K562 (cell line): ENCODE measurements at regions not wholly inside any gene's neighbourhood (a gene's known extent, or its start where the extent isn't known, plus 50 kb on each side); places are given as distances from the start of the nearest gene placed in this dataset.
A peak's percentile ranks its signal among the peaks of the same experiment; 100 is the strongest.

Experiments used
- ATAC-seq: fragments of 200-7000 bp; cut with Tn5 transposase; 3 replicates; pipeline ENCODE4 v1.9.1; 2020; ENCODE audit warnings: moderate library complexity
- BruUV-seq: library from RNA; stranded (reverse); fragments of 400-500 nt; replicated peaks from 2 replicates; lab custom pipeline; 2021; lab: Mats Ljungman, UMichigan
- CTCF ChIA-PET: fragments of 300-600 bp; formaldehyde crosslinking; extraction: SDS; loops from one replicate; lab custom pipeline; 2021; ENCODE audit warnings: low intra/inter-chr PET ratio; lab: Yijun Ruan, JAX
- POLR2A ChIA-PET: fragments of 300-600, 350-650 bp; sonication (Branson Sonifier 250); formaldehyde crosslinking; extraction: SDS; loops from one replicate; lab custom pipeline; 2021; ENCODE audit warnings: antibody characterized with exemption, inconsistent platforms; lab: Yijun Ruan, JAX
- DNase-seq, 4 experiments: peaks; one replicate each; pipeline versions ENCODE4 v3.0.0 to v3.0.0-alpha.2; 2011 to 2018; ENCODE audit warnings: low spot score in 3 of 4, mixed read lengths in 3 of 4; ENCODE audit errors: extremely low read depth in 1 of 4
- FAIRE-seq: peaks from 2 replicates; lab custom pipeline; 2011; peaks lifted over from hg19 to GRCh38; lab: Jason Lieb, UNC
- H2AFZ ChIP-seq: 2 replicates; pipeline ENCODE4 v1.6.0; 2011; ENCODE audit warnings: low read depth, low read length, control low read depth, inconsistent platforms
- H3K27ac ChIP-seq: fragments of 200-600 bp; 3 replicates; pipeline ENCODE4 v1.8.0; 2011; ENCODE audit warnings: low read depth, mild to moderate bottlenecking, control low read depth, inconsistent platforms, low read length, moderate library complexity, mixed read lengths; ENCODE audit errors: extremely low read depth
- H3K27me3 ChIP-seq, 2 experiments: fragments of 300-600 bp in 1 of 2; 2 replicates in 1 of 2; 3 replicates in 1 of 2; pipeline versions ENCODE4 v1.6.0 to v1.8.0; 2011; ENCODE audit warnings: inconsistent platforms in 2 of 2, low read length in 2 of 2, mild to moderate bottlenecking in 1 of 2, mixed read lengths in 1 of 2, moderate library complexity in 1 of 2; ENCODE audit not compliant: control insufficient read depth in 2 of 2, insufficient read depth in 2 of 2
- H3K36me3 ChIP-seq: fragments of 300-600 bp; 3 replicates; pipeline ENCODE4 v1.8.0; 2011; ENCODE audit warnings: mild to moderate bottlenecking, low read length, inconsistent platforms; ENCODE audit not compliant: control insufficient read depth, insufficient read depth
- H3K4me1 ChIP-seq, 2 experiments: fragments of 200-600 bp in 1 of 2; replicated peaks in 1 of 2; 2 replicates in 1 of 2; 3 replicates in 1 of 2; pipeline versions ENCODE4 v1.5.1 to v1.8.0; 2011; ENCODE audit warnings: inconsistent platforms in 2 of 2, low read length in 2 of 2, mild to moderate bottlenecking in 1 of 2, mixed read lengths in 1 of 2, moderate library complexity in 1 of 2; ENCODE audit not compliant: control insufficient read depth in 2 of 2, insufficient read depth in 2 of 2
- H3K4me2 ChIP-seq: 2 replicates; pipeline ENCODE4 v1.6.1; 2011; ENCODE audit warnings: low read length, control low read depth, inconsistent platforms, mixed read lengths; ENCODE audit not compliant: insufficient read depth
- H3K4me3 ChIP-seq: fragments of 200-600 bp; sonication (generic), shearing (Covaris generic); 2 replicates; pipeline ENCODE4 v1.5.1; 2016; ENCODE audit warnings: control low read depth, inconsistent platforms
- H3K79me2 ChIP-seq: fragments of 200-600 bp; 3 replicates; pipeline ENCODE4 v1.8.0; 2011; ENCODE audit warnings: low read length, inconsistent platforms; ENCODE audit not compliant: control insufficient read depth, insufficient read depth
- H3K9ac ChIP-seq, 2 experiments: 2 replicates each; pipeline versions ENCODE4 v1.6.0 to v1.6.1; 2011; ENCODE audit warnings: low read depth in 2 of 2, low read length in 2 of 2, control low read depth in 1 of 2, inconsistent platforms in 1 of 2, mild to moderate bottlenecking in 1 of 2, mixed read lengths in 1 of 2; ENCODE audit not compliant: insufficient read depth in 1 of 2
- H3K9me1 ChIP-seq: one replicate; pipeline ENCODE4 v1.6.0; 2011; ENCODE audit warnings: inconsistent platforms, mild to moderate bottlenecking, low read length, moderate library complexity; ENCODE audit not compliant: control insufficient read depth, insufficient read depth
- H3K9me3 ChIP-seq: replicated peaks from 2 replicates; pipeline ENCODE4 v1.5.1; 2011; ENCODE audit warnings: low read depth, low read length, inconsistent platforms; ENCODE audit not compliant: control insufficient read depth, insufficient read depth
- H4K20me1 ChIP-seq: replicated peaks from 2 replicates; pipeline ENCODE4 v1.6.1; 2011; ENCODE audit warnings: low read length, inconsistent platforms, mixed read lengths; ENCODE audit not compliant: control insufficient read depth, insufficient read depth
- WGBS: fragments of 100-300 bp; shearing (Covaris generic); methylation state at CpG from one replicate; pipeline ENCODE4 v1.1.6; 2016; ENCODE audit warnings: low coverage, mixed read lengths; ENCODE audit not compliant: insufficient coverage; ENCODE audit errors: missing lambda C conversion rate; 5-methylcytosine and 5-hydroxymethylcytosine counted together
- in situ Hi-C: fragments of 300-500 bp; cut with MboI; formaldehyde crosslinking; loops from 4 replicates; pipeline ENCODE4 v1.15.0; 2018; ENCODE audit warnings: inconsistent platforms, mixed read lengths
- intact Hi-C: fragments of 100-400 bp; cut with micrococcal nuclease; formaldehyde crosslinking; loops from 2 replicates; pipeline ENCODE4 v1.14.2; 2022
- TF ChIP-seq, protein P1 (sequence below), 2 experiments: fragments of 450-650 bp in 1 of 2; sonication (generic) in 1 of 2; formaldehyde crosslinking in 1 of 2; IDR thresholded peaks; 2 replicates each; pipeline versions ENCODE4 v1.7.1 to v1.9.0; 2016 to 2022; ENCODE audit warnings: inconsistent platforms in 1 of 2, mild to moderate bottlenecking in 1 of 2, missing genetic modification reagents in 1 of 2
- TF ChIP-seq, protein P2 (sequence below): sonication (generic); formaldehyde crosslinking; IDR thresholded peaks from 2 replicates; pipeline ENCODE4 v1.8.0; 2022; ENCODE audit warnings: mild to moderate bottlenecking, missing genetic modification reagents

DNA sequence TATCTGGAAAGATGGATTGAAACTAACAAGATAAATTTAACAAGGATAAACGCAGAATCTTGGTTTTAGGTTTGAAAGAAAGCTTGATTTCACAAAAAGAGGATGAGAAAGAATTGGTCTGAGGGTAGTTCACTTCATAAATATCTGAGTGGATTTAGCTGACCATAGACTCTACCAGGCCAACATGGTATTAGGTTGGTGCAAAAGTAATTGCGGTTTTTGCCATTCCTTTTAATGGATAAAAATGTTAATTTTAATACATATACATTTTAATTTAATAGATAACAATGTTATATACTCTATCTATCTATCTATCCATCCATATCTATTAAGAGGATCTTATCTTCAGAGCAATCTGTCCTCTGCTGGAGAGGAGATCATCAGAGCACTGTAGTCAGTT is 70.2 kb upstream of the PLXNA2 start:
- ATAC-seq (no peak), DNase-seq (no peak), FAIRE-seq (no peak)
- Histone ChIP-seq H3K4me1 (no peaks in the 10 kb centered on the region), H3K27me3 (peaks cover 9 to 11% of the 10 kb centered on the region in 2 experiments; a peak in 3 of 5 replicates), H3K36me3 (no peaks in the 10 kb centered on the region), H3K27ac (no peak overlapping the region), H2AFZ (no peak overlapping the region), H3K4me3 (no peak overlapping the region), H3K9me1 (no peaks in the 10 kb centered on the region), H3K79me2 (no peaks in the 10 kb centered on the region), H3K9ac (no peak overlapping the region), H3K9me3 (no peaks in the 10 kb centered on the region), H3K4me2 (no peak overlapping the region), H4K20me1 (no peaks in the 10 kb centered on the region)
- ChIA-PET CTCF (no interaction called here), POLR2A (no interaction called here)
- no TSS peak for BruUV-seq
- WGBS = 2% methylated on average over 2 of the region's 2 CpGs
- in situ Hi-C loops = no loop called here
- intact Hi-C loops = no loop called here
- TF ChIP-seq, protein P1, sequence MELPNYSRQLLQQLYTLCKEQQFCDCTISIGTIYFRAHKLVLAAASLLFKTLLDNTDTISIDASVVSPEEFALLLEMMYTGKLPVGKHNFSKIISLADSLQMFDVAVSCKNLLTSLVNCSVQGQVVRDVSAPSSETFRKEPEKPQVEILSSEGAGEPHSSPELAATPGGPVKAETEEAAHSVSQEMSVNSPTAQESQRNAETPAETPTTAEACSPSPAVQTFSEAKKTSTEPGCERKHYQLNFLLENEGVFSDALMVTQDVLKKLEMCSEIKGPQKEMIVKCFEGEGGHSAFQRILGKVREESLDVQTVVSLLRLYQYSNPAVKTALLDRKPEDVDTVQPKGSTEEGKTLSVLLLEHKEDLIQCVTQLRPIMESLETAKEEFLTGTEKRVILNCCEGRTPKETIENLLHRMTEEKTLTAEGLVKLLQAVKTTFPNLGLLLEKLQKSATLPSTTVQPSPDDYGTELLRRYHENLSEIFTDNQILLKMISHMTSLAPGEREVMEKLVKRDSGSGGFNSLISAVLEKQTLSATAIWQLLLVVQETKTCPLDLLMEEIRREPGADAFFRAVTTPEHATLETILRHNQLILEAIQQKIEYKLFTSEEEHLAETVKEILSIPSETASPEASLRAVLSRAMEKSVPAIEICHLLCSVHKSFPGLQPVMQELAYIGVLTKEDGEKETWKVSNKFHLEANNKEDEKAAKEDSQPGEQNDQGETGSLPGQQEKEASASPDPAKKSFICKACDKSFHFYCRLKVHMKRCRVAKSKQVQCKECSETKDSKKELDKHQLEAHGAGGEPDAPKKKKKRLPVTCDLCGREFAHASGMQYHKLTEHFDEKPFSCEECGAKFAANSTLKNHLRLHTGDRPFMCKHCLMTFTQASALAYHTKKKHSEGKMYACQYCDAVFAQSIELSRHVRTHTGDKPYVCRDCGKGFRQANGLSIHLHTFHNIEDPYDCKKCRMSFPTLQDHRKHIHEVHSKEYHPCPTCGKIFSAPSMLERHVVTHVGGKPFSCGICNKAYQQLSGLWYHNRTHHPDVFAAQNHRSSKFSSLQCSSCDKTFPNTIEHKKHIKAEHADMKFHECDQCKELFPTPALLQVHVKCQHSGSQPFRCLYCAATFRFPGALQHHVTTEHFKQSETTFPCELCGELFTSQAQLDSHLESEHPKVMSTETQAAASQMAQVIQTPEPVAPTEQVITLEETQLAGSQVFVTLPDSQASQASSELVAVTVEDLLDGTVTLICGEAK (IDR thresholded peaks at IDR 0.05) = 0 out of 2 replicates have a peak, but pooled peaks have one; percentile 37
- TF ChIP-seq, protein P1 (CRISPR knock-in tag; IDR thresholded peaks at IDR 0.05) = no peak
- TF ChIP-seq, protein P2, sequence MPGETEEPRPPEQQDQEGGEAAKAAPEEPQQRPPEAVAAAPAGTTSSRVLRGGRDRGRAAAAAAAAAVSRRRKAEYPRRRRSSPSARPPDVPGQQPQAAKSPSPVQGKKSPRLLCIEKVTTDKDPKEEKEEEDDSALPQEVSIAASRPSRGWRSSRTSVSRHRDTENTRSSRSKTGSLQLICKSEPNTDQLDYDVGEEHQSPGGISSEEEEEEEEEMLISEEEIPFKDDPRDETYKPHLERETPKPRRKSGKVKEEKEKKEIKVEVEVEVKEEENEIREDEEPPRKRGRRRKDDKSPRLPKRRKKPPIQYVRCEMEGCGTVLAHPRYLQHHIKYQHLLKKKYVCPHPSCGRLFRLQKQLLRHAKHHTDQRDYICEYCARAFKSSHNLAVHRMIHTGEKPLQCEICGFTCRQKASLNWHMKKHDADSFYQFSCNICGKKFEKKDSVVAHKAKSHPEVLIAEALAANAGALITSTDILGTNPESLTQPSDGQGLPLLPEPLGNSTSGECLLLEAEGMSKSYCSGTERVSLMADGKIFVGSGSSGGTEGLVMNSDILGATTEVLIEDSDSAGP (CRISPR knock-in tag) = no peak
- TF ChIP-seq, all 486 proteins: peak for 1
